LNCaP clone FGC (cell line): ENCODE measurements at regions not wholly inside any gene's neighbourhood (a gene's known extent, or its start where the extent isn't known, plus 50 kb on each side); places are given as distances from the start of the nearest gene placed in this dataset.

ENCODE experiments used
- DNase-seq: peaks from one replicate; pipeline ENCODE4 v3.0.0-alpha.2; 2011; ENCODE audit warnings: low read depth
- H3K4me3 ChIP-seq: 2 replicates; pipeline ENCODE4 v1.5.1; 2011; ENCODE audit warnings: mild to moderate bottlenecking, low read depth, low read length, control low read depth
- CTCF ChIP-seq: IDR thresholded peaks from 2 replicates; pipeline ENCODE4 v1.5.1; 2012; ENCODE audit warnings: mild to moderate bottlenecking; ENCODE audit not compliant: control insufficient read depth, insufficient read depth; ENCODE audit errors: extremely low read depth

GRCh38 chr7:41297166-41297565 is 405.7 kb downstream of the INHBA start:
- TF ChIP-seq CTCF: no peak
- no peak for DNase-seq
- H3K4me3 ChIP-seq: no peak overlapping the region

- H3K4me3 ChIP-seq: no peak overlapping the region
- TF ChIP-seq CTCF: no peak
- DNase-seq: no peak
Observed at GRCh38 chr7:41295455-41295815, 407.5 kb downstream of the INHBA start.

- no peak overlapping the region for H3K4me3 ChIP-seq
- TF ChIP-seq CTCF: no peak
- no peak for DNase-seq
Observed at GRCh38 chr7:41294556-41295454, 408.1 kb downstream of the INHBA start.

- no peak overlapping the region for H3K4me3 ChIP-seq
- no peak for TF ChIP-seq CTCF
- DNase-seq: peak; percentile 47
Observed at GRCh38 chr7:41292487-41292886, 410.4 kb downstream of the INHBA start.

- TF ChIP-seq CTCF: no peak
- H3K4me3 ChIP-seq: no peak overlapping the region
- DNase-seq: no peak
Observed at GRCh38 chr7:41287559-41288335, 415.1 kb downstream of the INHBA start.

GRCh38 chr7:41280491-41280890 is 422.4 kb downstream of the INHBA start:
- no peak for TF ChIP-seq CTCF
- no peak for DNase-seq
- no peak overlapping the region for H3K4me3 ChIP-seq

GRCh38 chr7:41277561-41277960 is 425.3 kb downstream of the INHBA start:
- no peak for DNase-seq
- no peak overlapping the region for H3K4me3 ChIP-seq
- no peak for TF ChIP-seq CTCF
